BJ (cell line): ENCODE measurements at regions not wholly inside any gene's neighbourhood (a gene's known extent, or its start where the extent isn't known, plus 50 kb on each side); places are given as distances from the start of the nearest gene placed in this dataset.
"Not testable (repeated sequence)": the region's sequence is repeated elsewhere in the genome, so short reads cannot be mapped to it uniquely, and the experiment has no call there.

Experiments used
- CTCF ChIA-PET: fragments of 350-600 bp; formaldehyde crosslinking; extraction: SDS; loops from one replicate; lab custom pipeline; 2021; ENCODE audit warnings: antibody characterized with exemption, inconsistent platforms; lab: Yijun Ruan, JAX
- POLR2A ChIA-PET: fragments of 300-600 bp; sonication (Branson Sonifier 250); formaldehyde crosslinking; extraction: SDS; loops from one replicate; lab custom pipeline; 2021; ENCODE audit warnings: antibody characterized with exemption; lab: Charles Lee
- DNase-seq: peaks from one replicate; pipeline ENCODE4 v3.0.0-alpha.2; 2011; ENCODE audit warnings: low read depth
- H3K27me3 ChIP-seq: 2 replicates; pipeline ENCODE4 v1.6.0; 2011; ENCODE audit warnings: low read length; ENCODE audit not compliant: control insufficient read depth, insufficient read depth
- H3K36me3 ChIP-seq: 2 replicates; pipeline ENCODE4 v1.5.1; 2011; ENCODE audit warnings: low read length; ENCODE audit not compliant: control insufficient read depth, insufficient read depth
- H3K4me3 ChIP-seq: 2 replicates; pipeline ENCODE4 v1.5.1; 2011; ENCODE audit warnings: low read depth, mild to moderate bottlenecking, control low read depth, low read length
- CTCF ChIP-seq: IDR thresholded peaks from 2 replicates; pipeline ENCODE4 v1.5.1; 2011; ENCODE audit warnings: low read depth, mild to moderate bottlenecking, control low read depth, inconsistent platforms, low read length, moderate library complexity; ENCODE audit not compliant: insufficient read depth

GRCh38 chr13:63741814-63742101, 2326.1 kb upstream of the PCDH20 start:
- POLR2A ChIA-PET, H3K36me3 ChIP-seq, DNase-seq, CTCF ChIA-PET, H3K4me3 ChIP-seq, H3K27me3 ChIP-seq: not testable (repeated sequence)

- CTCF ChIA-PET, result no interaction called here
- POLR2A ChIA-PET, result no interaction called here
- no peak for DNase-seq
- no peak for TF ChIP-seq CTCF
- H3K36me3 ChIP-seq, result no peaks in the 10 kb centered on the region
- no peaks in the 10 kb centered on the region for H3K27me3 ChIP-seq
- no peak overlapping the region for H3K4me3 ChIP-seq
Observed at GRCh38 chr13:63741029-63741813, 2325.6 kb upstream of the PCDH20 start.

- CTCF ChIA-PET, H3K4me3 ChIP-seq, POLR2A ChIA-PET, H3K27me3 ChIP-seq, DNase-seq, H3K36me3 ChIP-seq: not testable (repeated sequence)
Observed at GRCh38 chr13:63739112-63739735, 2323.6 kb upstream of the PCDH20 start.

- no peak overlapping the region for H3K4me3 ChIP-seq
- ChIA-PET CTCF (no interaction called here), POLR2A (no interaction called here)
- no peak for DNase-seq
- H3K27me3 ChIP-seq, result no peaks in the 10 kb centered on the region
- TF ChIP-seq CTCF, result no peak
- H3K36me3 ChIP-seq, result no peaks in the 10 kb centered on the region
Observed at GRCh38 chr13:63737418-63737817, 2321.8 kb upstream of the PCDH20 start.

GRCh38 chr13:63731896-63732295, 2316.2 kb upstream of the PCDH20 start:
- CTCF ChIA-PET, result no interaction called here
- DNase-seq, result no peak
- H3K4me3 ChIP-seq, result no peak overlapping the region

GRCh38 chr13:63712159-63712558, 2296.5 kb upstream of the PCDH20 start:
- DNase-seq, POLR2A ChIA-PET, H3K36me3 ChIP-seq, CTCF ChIA-PET, H3K4me3 ChIP-seq, H3K27me3 ChIP-seq: not testable (repeated sequence)

More at GRCh38 chr13:63731896-63732295, 2316.2 kb upstream of the PCDH20 start:
- TF ChIP-seq CTCF, result no peak
- H3K36me3 ChIP-seq, result no peaks in the 10 kb centered on the region
- H3K27me3 ChIP-seq, result no peaks in the 10 kb centered on the region
- POLR2A ChIA-PET, result no interaction called here

GRCh38 chr13:63706751-63707150, 2291.1 kb upstream of the PCDH20 start:
- ChIA-PET CTCF (no interaction called here), POLR2A (no interaction called here)
- Histone ChIP-seq H3K27me3 (no peaks in the 10 kb centered on the region), H3K4me3 (no peak overlapping the region), H3K36me3 (no peaks in the 10 kb centered on the region)
- no peak for DNase-seq
- TF ChIP-seq CTCF, result no peak
